ENCODE measurements at regions not wholly inside any gene's neighbourhood (a gene's known extent, or its start where the extent isn't known, plus 50 kb on each side); places are given as distances from the start of the nearest gene placed in this dataset.

DNA sequence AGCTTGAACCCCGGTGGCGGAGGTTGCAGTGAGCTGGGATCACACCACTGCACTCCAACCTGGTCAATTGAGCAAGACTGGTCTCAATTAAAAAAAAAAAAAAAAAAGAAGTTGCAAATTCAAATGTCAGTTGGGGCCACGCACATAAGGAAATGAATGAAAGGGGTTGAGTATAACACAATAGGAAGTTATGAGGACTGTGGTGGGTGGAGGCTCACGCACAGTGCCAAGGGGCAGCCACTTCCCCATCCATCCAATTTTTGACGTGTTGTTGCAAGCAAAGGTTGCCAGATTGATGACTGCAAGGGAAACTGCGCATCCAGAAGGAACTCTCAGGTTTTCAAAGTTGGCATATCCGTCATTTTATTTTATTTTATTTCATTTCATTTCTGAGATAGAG lies 532.2 kb downstream of the NTRK3 start:
- Mint-ChIP-seq H3K27ac (ENCODE audit: unreplicated experiment) (no peak overlapping the region), H3K27me3 (ENCODE audit: unreplicated experiment) (no peaks in the 10 kb centered on the region), H3K36me3 (ENCODE audit: insufficient read depth, unreplicated experiment) (no peaks in the 10 kb centered on the region), H3K4me3 (ENCODE audit: low read depth, unreplicated experiment) (no peak overlapping the region), H3K4me1 (ENCODE audit: low read depth, unreplicated experiment) (no peaks in the 10 kb centered on the region), H3K9me3 (ENCODE audit: low read depth, unreplicated experiment) (peaks cover 8% of the 10 kb centered on the region)
- intact Hi-C loops (cut with micrococcal nuclease; ENCODE audit: unreplicated experiment) = no loop called here
- no TSS peak for BruUV-seq (replicated peaks)
- TF ChIP-seq, protein P1, sequence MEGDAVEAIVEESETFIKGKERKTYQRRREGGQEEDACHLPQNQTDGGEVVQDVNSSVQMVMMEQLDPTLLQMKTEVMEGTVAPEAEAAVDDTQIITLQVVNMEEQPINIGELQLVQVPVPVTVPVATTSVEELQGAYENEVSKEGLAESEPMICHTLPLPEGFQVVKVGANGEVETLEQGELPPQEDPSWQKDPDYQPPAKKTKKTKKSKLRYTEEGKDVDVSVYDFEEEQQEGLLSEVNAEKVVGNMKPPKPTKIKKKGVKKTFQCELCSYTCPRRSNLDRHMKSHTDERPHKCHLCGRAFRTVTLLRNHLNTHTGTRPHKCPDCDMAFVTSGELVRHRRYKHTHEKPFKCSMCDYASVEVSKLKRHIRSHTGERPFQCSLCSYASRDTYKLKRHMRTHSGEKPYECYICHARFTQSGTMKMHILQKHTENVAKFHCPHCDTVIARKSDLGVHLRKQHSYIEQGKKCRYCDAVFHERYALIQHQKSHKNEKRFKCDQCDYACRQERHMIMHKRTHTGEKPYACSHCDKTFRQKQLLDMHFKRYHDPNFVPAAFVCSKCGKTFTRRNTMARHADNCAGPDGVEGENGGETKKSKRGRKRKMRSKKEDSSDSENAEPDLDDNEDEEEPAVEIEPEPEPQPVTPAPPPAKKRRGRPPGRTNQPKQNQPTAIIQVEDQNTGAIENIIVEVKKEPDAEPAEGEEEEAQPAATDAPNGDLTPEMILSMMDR (IDR thresholded peaks at IDR 0.05; ENCODE audit: unreplicated experiment) = no peak
- CTCF ChIA-PET = no interaction called here
- DNase-seq = no peak

DNA sequence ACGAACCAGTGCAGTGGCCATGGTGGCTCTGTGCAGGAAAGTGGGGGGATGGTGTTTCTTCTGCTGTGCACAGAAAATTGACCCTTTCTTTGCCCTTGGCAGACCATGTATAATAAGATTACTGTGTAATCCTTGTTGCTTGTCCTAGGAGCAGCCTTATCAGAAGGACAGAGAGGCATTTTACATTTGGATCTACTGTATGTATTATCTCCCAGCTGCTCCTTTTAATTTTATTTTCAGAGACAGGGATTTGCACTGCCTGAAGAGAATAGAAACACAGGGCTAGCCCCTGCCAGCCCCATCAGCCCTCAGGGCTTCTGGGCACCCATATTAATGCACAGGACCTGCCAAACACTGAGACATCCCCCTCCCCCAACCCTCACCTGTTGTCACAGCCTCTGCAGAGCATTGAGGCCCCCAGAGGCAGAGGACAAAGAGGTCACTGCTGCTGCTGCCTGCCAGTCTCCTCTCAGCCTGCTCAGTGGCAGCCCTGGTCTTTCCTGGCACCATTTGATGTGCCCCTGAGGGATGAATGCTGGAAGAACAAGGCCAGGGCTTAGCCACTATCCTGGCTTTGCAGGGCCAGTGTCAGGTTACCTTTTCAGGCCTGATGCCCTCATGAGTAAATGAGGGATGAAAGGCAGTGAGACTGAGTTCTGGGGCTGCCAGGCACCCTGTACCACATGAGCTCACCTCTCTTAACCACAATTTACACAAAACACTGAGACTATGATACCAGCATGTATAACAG lies 533.4 kb downstream of the NTRK3 start:
- TF ChIP-seq, protein P1 (IDR thresholded peaks at IDR 0.05; ENCODE audit: unreplicated experiment) = no peak
- intact Hi-C loops (cut with micrococcal nuclease; ENCODE audit: unreplicated experiment) = no loop called here
- Mint-ChIP-seq H3K27me3 (ENCODE audit: unreplicated experiment) (no peaks in the 10 kb centered on the region), H3K4me1 (ENCODE audit: low read depth, unreplicated experiment) (no peaks in the 10 kb centered on the region), H3K27ac (ENCODE audit: unreplicated experiment) (no peak overlapping the region), H3K4me3 (ENCODE audit: low read depth, unreplicated experiment) (no peak overlapping the region), H3K36me3 (ENCODE audit: insufficient read depth, unreplicated experiment) (no peaks in the 10 kb centered on the region), H3K9me3 (ENCODE audit: low read depth, unreplicated experiment) (peaks cover 6% of the 10 kb centered on the region)
- DNase-seq = no peak
- CTCF ChIA-PET = no interaction called here
- BruUV-seq (replicated peaks) = no TSS peak

DNA sequence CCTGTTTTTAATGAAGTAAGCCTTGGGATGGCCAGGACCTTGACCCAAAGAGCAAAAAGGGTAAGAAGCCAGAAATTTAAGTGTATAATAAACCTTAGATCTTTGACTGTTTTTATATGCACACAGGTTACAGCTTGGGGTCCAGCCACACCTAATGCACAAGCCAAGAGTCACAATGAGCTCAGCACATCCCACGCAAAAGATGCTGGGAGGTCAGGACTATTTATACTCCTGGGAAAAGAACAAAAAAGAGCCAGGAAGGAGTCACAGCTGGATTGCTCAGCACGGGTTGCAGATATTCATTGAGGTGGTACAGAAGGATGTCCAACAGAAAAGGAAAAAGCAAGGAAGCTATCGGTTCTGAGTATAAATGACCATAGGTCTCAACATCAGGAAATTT lies 536.3 kb downstream of the NTRK3 start:
- BruUV-seq (replicated peaks) = no TSS peak
- H3K36me3 Mint-ChIP-seq (ENCODE audit: insufficient read depth, unreplicated experiment) = no peaks in the 10 kb centered on the region
- no peaks in the 10 kb centered on the region for H3K4me1 Mint-ChIP-seq (ENCODE audit: low read depth, unreplicated experiment)
- DNase-seq = no peak
- H3K9me3 Mint-ChIP-seq (ENCODE audit: low read depth, unreplicated experiment) = peaks cover 6% of the 10 kb centered on the region
- intact Hi-C loops (cut with micrococcal nuclease; ENCODE audit: unreplicated experiment) = no loop called here
- CTCF ChIA-PET = no interaction called here
- H3K4me3 Mint-ChIP-seq (ENCODE audit: low read depth, unreplicated experiment) = no peak overlapping the region
- H3K27ac Mint-ChIP-seq (ENCODE audit: unreplicated experiment) = no peak overlapping the region
- H3K27me3 Mint-ChIP-seq (ENCODE audit: unreplicated experiment) = no peaks in the 10 kb centered on the region
- TF ChIP-seq, protein P1 (IDR thresholded peaks at IDR 0.05; ENCODE audit: unreplicated experiment) = no peak

DNA sequence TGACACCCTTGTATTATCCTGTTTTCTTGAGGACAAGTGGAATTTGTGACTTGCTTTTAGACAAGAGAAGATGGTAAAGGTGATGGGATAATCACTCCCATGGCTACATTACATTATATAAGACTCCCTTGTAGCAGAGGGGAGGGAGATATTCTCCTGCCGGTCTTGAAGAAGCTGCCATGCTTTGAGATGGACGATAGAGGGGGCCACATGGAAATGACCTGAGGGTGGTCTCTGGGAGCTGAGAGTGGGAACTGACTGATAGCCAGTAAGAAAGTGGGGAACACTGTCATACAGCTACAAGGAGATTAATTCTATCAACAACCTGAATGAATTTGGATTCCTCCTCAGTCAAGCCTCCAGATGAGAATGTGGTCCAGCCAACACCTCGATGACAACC lies 540.1 kb downstream of the NTRK3 start:
- CTCF ChIA-PET = interaction anchor here (0.6 kb wide), 1 partner anchor 342 kb away, joined by 5 read pairs; no protein-coding TSS in a partner anchor
- no TSS peak for BruUV-seq (replicated peaks)
- Mint-ChIP-seq H3K27ac (ENCODE audit: unreplicated experiment) (no peak overlapping the region), H3K36me3 (ENCODE audit: insufficient read depth, unreplicated experiment) (no peaks in the 10 kb centered on the region), H3K27me3 (ENCODE audit: unreplicated experiment) (no peaks in the 10 kb centered on the region), H3K4me1 (ENCODE audit: low read depth, unreplicated experiment) (no peaks in the 10 kb centered on the region), H3K9me3 (ENCODE audit: low read depth, unreplicated experiment) (peaks cover 7% of the 10 kb centered on the region), H3K4me3 (ENCODE audit: low read depth, unreplicated experiment) (no peak overlapping the region)
- no peak for DNase-seq
- TF ChIP-seq, protein P1 (IDR thresholded peaks at IDR 0.05; ENCODE audit: unreplicated experiment) = no peak
- intact Hi-C loops (cut with micrococcal nuclease; ENCODE audit: unreplicated experiment) = no loop called here
